ENCODE measurements at regions not wholly inside any gene's neighbourhood (a gene's known extent, or its start where the extent isn't known, plus 50 kb on each side); places are given as distances from the start of the nearest gene placed in this dataset.

GRCh38 chr4:120509719-120510118, 412.8 kb downstream of the PRDM5 start:
- 83% methylated on average over 1 of the region's 1 CpG for WGBS (ENCODE audit: insufficient coverage)
- Histone ChIP-seq H3K27ac (ENCODE audit: low read length) (no peak overlapping the region), H3K4me3 (ENCODE audit: control insufficient read depth in 1 of 2, extremely low read depth in 1 of 2, low read length in 1 of 2) (no peak overlapping the region), H3K9me3 (no peaks in the 10 kb centered on the region), H3K27me3 (replicated peaks in 1 of 2; ENCODE audit: control insufficient read depth in 2 of 2, extremely low read depth in 1 of 2, insufficient read depth in 2 of 2, low read length in 1 of 2) (no peaks in the 10 kb centered on the region), H3K36me3 (ENCODE audit: control insufficient read depth in 2 of 2, extremely low read depth in 1 of 2, insufficient read depth in 1 of 2, low read length in 1 of 2) (no peaks in the 10 kb centered on the region), H3K4me1 (ENCODE audit: control insufficient read depth in 1 of 2, extremely low read depth in 1 of 2, insufficient read depth in 2 of 2, low read length in 2 of 2) (no peaks in the 10 kb centered on the region)
- Mint-ChIP-seq H3K27me3 (no peaks in the 10 kb centered on the region), H3K27ac (no peak overlapping the region), H3K4me3 (no peak overlapping the region), H3K36me3 (no peaks in the 10 kb centered on the region), H3K9me3 (peaks cover 9 to 24% (median 13%) of the 10 kb centered on the region in 3 donors), H3K4me1 (no peaks in the 10 kb centered on the region)
- DNase-seq (no peak), ATAC-seq (replicated peaks in 1 of 4) (no peak)
- POLR2A ChIA-PET, result interaction anchor here in 1 of 2 donors (0.6 kb wide), 1 partner anchor 493 kb away, joined by 3 read pairs; no protein-coding TSS in a partner anchor
- CTCF ChIA-PET, result no interaction called here

- no peak overlapping the region for H3K4me3 Mint-ChIP-seq
- no peak overlapping the region for H3K4me3 ChIP-seq (ENCODE audit: control insufficient read depth in 1 of 2, extremely low read depth in 1 of 2, low read length in 1 of 2)
- H3K27ac Mint-ChIP-seq, result no peak overlapping the region
- no peaks in the 10 kb centered on the region for H3K36me3 Mint-ChIP-seq
- ATAC-seq (replicated peaks in 1 of 4) (no peak), DNase-seq (no peak)
- ChIA-PET POLR2A (no interaction called here), CTCF (no interaction called here)
- peaks cover 9 to 24% (median 13%) of the 10 kb centered on the region in 3 donors for H3K9me3 Mint-ChIP-seq
- H3K4me1 ChIP-seq (ENCODE audit: control insufficient read depth in 1 of 2, extremely low read depth in 1 of 2, insufficient read depth in 2 of 2, low read length in 2 of 2), result no peaks in the 10 kb centered on the region
- H3K27me3 ChIP-seq (replicated peaks in 1 of 2; ENCODE audit: control insufficient read depth in 2 of 2, extremely low read depth in 1 of 2, insufficient read depth in 2 of 2, low read length in 1 of 2), result no peaks in the 10 kb centered on the region
- no peaks in the 10 kb centered on the region for H3K4me1 Mint-ChIP-seq
- no peaks in the 10 kb centered on the region for H3K36me3 ChIP-seq (ENCODE audit: control insufficient read depth in 2 of 2, extremely low read depth in 1 of 2, insufficient read depth in 1 of 2, low read length in 1 of 2)
- no CpG with 5 or more reads among the region's 4 CpGs for WGBS (ENCODE audit: insufficient coverage)
- H3K9me3 ChIP-seq, result no peaks in the 10 kb centered on the region
- no peak overlapping the region for H3K27ac ChIP-seq (ENCODE audit: low read length)
- no peaks in the 10 kb centered on the region for H3K27me3 Mint-ChIP-seq
Observed at GRCh38 chr4:120509222-120509621, 413.3 kb downstream of the PRDM5 start.

- no peak overlapping the region for H3K27ac ChIP-seq (ENCODE audit: low read length)
- Mint-ChIP-seq H3K4me1 (no peaks in the 10 kb centered on the region), H3K27ac (no peak overlapping the region), H3K4me3 (no peak overlapping the region), H3K36me3 (no peaks in the 10 kb centered on the region), H3K9me3 (peaks cover 5 to 18% (median 16%) of the 10 kb centered on the region in 3 donors), H3K27me3 (no peaks in the 10 kb centered on the region)
- no peak overlapping the region for H3K4me3 ChIP-seq (ENCODE audit: control insufficient read depth in 1 of 2, extremely low read depth in 1 of 2, low read length in 1 of 2)
- WGBS (ENCODE audit: insufficient coverage), result no CpG with 5 or more reads among the region's 1 CpG
- POLR2A ChIA-PET, result no interaction called here
- no peaks in the 10 kb centered on the region for H3K4me1 ChIP-seq (ENCODE audit: control insufficient read depth in 1 of 2, extremely low read depth in 1 of 2, insufficient read depth in 2 of 2, low read length in 2 of 2)
- ATAC-seq (replicated peaks in 1 of 4) (no peak), DNase-seq (no peak)
- H3K9me3 ChIP-seq, result no peaks in the 10 kb centered on the region
- H3K36me3 ChIP-seq (ENCODE audit: control insufficient read depth in 2 of 2, extremely low read depth in 1 of 2, insufficient read depth in 1 of 2, low read length in 1 of 2), result no peaks in the 10 kb centered on the region
- H3K27me3 ChIP-seq (replicated peaks in 1 of 2; ENCODE audit: control insufficient read depth in 2 of 2, extremely low read depth in 1 of 2, insufficient read depth in 2 of 2, low read length in 1 of 2), result no peaks in the 10 kb centered on the region
- CTCF ChIA-PET, result no interaction called here
Observed at GRCh38 chr4:120508036-120508435, 414.5 kb downstream of the PRDM5 start.

- DNase-seq, result no peak
- Mint-ChIP-seq H3K27me3 (no peaks in the 10 kb centered on the region), H3K27ac (no peak overlapping the region), H3K4me1 (no peaks in the 10 kb centered on the region), H3K36me3 (no peaks in the 10 kb centered on the region), H3K9me3 (peaks cover 2 to 14% (median 11%) of the 10 kb centered on the region in 3 donors), H3K4me3 (no peak overlapping the region)
- CTCF ChIA-PET, result no interaction called here
- no peak for ATAC-seq (replicated peaks in 1 of 4)
- Histone ChIP-seq H3K36me3 (ENCODE audit: control insufficient read depth in 2 of 2, extremely low read depth in 1 of 2, insufficient read depth in 1 of 2, low read length in 1 of 2) (no peaks in the 10 kb centered on the region), H3K27ac (ENCODE audit: low read length) (no peak overlapping the region), H3K9me3 (no peaks in the 10 kb centered on the region), H3K4me3 (ENCODE audit: control insufficient read depth in 1 of 2, extremely low read depth in 1 of 2, low read length in 1 of 2) (no peak overlapping the region), H3K4me1 (ENCODE audit: control insufficient read depth in 1 of 2, extremely low read depth in 1 of 2, insufficient read depth in 2 of 2, low read length in 2 of 2) (no peaks in the 10 kb centered on the region), H3K27me3 (replicated peaks in 1 of 2; ENCODE audit: control insufficient read depth in 2 of 2, extremely low read depth in 1 of 2, insufficient read depth in 2 of 2, low read length in 1 of 2) (peaks cover 0 to 5% of the 10 kb centered on the region in 2 experiments)
- 67% methylated on average over 1 of the region's 1 CpG for WGBS (ENCODE audit: insufficient coverage)
- POLR2A ChIA-PET, result no interaction called here
Observed at GRCh38 chr4:120506536-120506935, 416.0 kb downstream of the PRDM5 start.

- DNase-seq (no peak), ATAC-seq (replicated peaks in 1 of 4) (no peak)
- H3K36me3 Mint-ChIP-seq, result no peaks in the 10 kb centered on the region
- no peaks in the 10 kb centered on the region for H3K27me3 Mint-ChIP-seq
- no peaks in the 10 kb centered on the region for H3K9me3 ChIP-seq
- H3K27ac Mint-ChIP-seq, result no peak overlapping the region
- no peak overlapping the region for H3K4me3 Mint-ChIP-seq
- no peak overlapping the region for H3K27ac ChIP-seq (ENCODE audit: low read length)
- 75% methylated on average over 1 of the region's 1 CpG for WGBS (ENCODE audit: insufficient coverage)
- no peaks in the 10 kb centered on the region for H3K4me1 Mint-ChIP-seq
- POLR2A ChIA-PET, result no interaction called here
- peaks cover 2 to 11% (median 6%) of the 10 kb centered on the region in 3 donors for H3K9me3 Mint-ChIP-seq
- peaks cover 0 to 5% of the 10 kb centered on the region in 2 experiments for H3K27me3 ChIP-seq (replicated peaks in 1 of 2; ENCODE audit: control insufficient read depth in 2 of 2, extremely low read depth in 1 of 2, insufficient read depth in 2 of 2, low read length in 1 of 2)
- CTCF ChIA-PET, result interaction anchor here in 1 of 2 donors (0.6 kb wide), 1 partner anchor 261 kb away, joined by 3 read pairs; no protein-coding TSS in a partner anchor
- no peaks in the 10 kb centered on the region for H3K4me1 ChIP-seq (ENCODE audit: control insufficient read depth in 1 of 2, extremely low read depth in 1 of 2, insufficient read depth in 2 of 2, low read length in 2 of 2)
- no peaks in the 10 kb centered on the region for H3K36me3 ChIP-seq (ENCODE audit: control insufficient read depth in 2 of 2, extremely low read depth in 1 of 2, insufficient read depth in 1 of 2, low read length in 1 of 2)
- H3K4me3 ChIP-seq (ENCODE audit: control insufficient read depth in 1 of 2, extremely low read depth in 1 of 2, low read length in 1 of 2), result no peak overlapping the region
Observed at GRCh38 chr4:120498678-120499077, 423.8 kb downstream of the PRDM5 start.

GRCh38 chr4:120491481-120491880, 424.8 kb upstream of the MAD2L1 start:
- ChIA-PET CTCF (no interaction called here), POLR2A (no interaction called here)
- H3K4me3 ChIP-seq (ENCODE audit: control insufficient read depth in 1 of 2, extremely low read depth in 1 of 2, low read length in 1 of 2), result no peak overlapping the region
- Mint-ChIP-seq H3K27ac (no peak overlapping the region), H3K9me3 (no peaks in the 10 kb centered on the region), H3K4me1 (no peaks in the 10 kb centered on the region), H3K36me3 (no peaks in the 10 kb centered on the region), H3K27me3 (peaks cover 0 to 4% of the 10 kb centered on the region in 2 donors), H3K4me3 (no peak overlapping the region)
- H3K9me3 ChIP-seq, result no peaks in the 10 kb centered on the region
- H3K27me3 ChIP-seq (replicated peaks in 1 of 2; ENCODE audit: control insufficient read depth in 2 of 2, extremely low read depth in 1 of 2, insufficient read depth in 2 of 2, low read length in 1 of 2), result no peaks in the 10 kb centered on the region
- no peaks in the 10 kb centered on the region for H3K4me1 ChIP-seq (ENCODE audit: control insufficient read depth in 1 of 2, extremely low read depth in 1 of 2, insufficient read depth in 2 of 2, low read length in 2 of 2)
- ATAC-seq (replicated peaks in 1 of 4) (no peak), DNase-seq (no peak)
- no peaks in the 10 kb centered on the region for H3K36me3 ChIP-seq (ENCODE audit: control insufficient read depth in 2 of 2, extremely low read depth in 1 of 2, insufficient read depth in 1 of 2, low read length in 1 of 2)
- 88% methylated on average over 1 of the region's 3 CpGs for WGBS (ENCODE audit: insufficient coverage)
- H3K27ac ChIP-seq (ENCODE audit: low read length), result no peak overlapping the region

- Histone ChIP-seq H3K27ac (ENCODE audit: low read length) (no peak overlapping the region), H3K4me3 (ENCODE audit: control insufficient read depth in 1 of 2, extremely low read depth in 1 of 2, low read length in 1 of 2) (no peak overlapping the region), H3K27me3 (replicated peaks in 1 of 2; ENCODE audit: control insufficient read depth in 2 of 2, extremely low read depth in 1 of 2, insufficient read depth in 2 of 2, low read length in 1 of 2) (no peaks in the 10 kb centered on the region), H3K9me3 (no peaks in the 10 kb centered on the region), H3K4me1 (ENCODE audit: control insufficient read depth in 1 of 2, extremely low read depth in 1 of 2, insufficient read depth in 2 of 2, low read length in 2 of 2) (no peaks in the 10 kb centered on the region), H3K36me3 (ENCODE audit: control insufficient read depth in 2 of 2, extremely low read depth in 1 of 2, insufficient read depth in 1 of 2, low read length in 1 of 2) (no peaks in the 10 kb centered on the region)
- Mint-ChIP-seq H3K9me3 (no peaks in the 10 kb centered on the region), H3K36me3 (no peaks in the 10 kb centered on the region), H3K27me3 (peaks cover 0 to under 1% of the 10 kb centered on the region in 2 donors), H3K4me1 (no peaks in the 10 kb centered on the region), H3K4me3 (no peak overlapping the region), H3K27ac (no peak overlapping the region)
- POLR2A ChIA-PET, result no interaction called here
- WGBS (ENCODE audit: insufficient coverage), result no CpG with 5 or more reads among the region's 3 CpGs
- CTCF ChIA-PET, result no interaction called here
- no peak for DNase-seq
- no peak for ATAC-seq (replicated peaks in 1 of 4)
Observed at GRCh38 chr4:120481756-120482155, 415.1 kb upstream of the MAD2L1 start.
